Heart left ventricle (tissue), 16 donors: ENCODE measurements at regions not wholly inside any gene's neighbourhood (a gene's known extent, or its start where the extent isn't known, plus 50 kb on each side); places are given as distances from the start of the nearest gene placed in this dataset.

Source experiments
- ATAC-seq, 4 donors: fragments of 200-7000 bp; cut with Tn5 transposase; one replicate each; pipeline ENCODE4 v1.9.1; 2020 to 2022; ENCODE audit warnings: moderate library complexity in 4 of 4, mild to moderate bottlenecking in 3 of 4, moderate number of reproducible peaks in 1 of 4
- DNase-seq, 5 donors: peaks; one replicate each; pipeline ENCODE4 v3.0.0-alpha.2; 2020
- H3K27ac ChIP-seq, 12 donors: fragments of 200-600 bp; sonication (generic) in 4 of 12; one replicate each; pipeline versions ENCODE4 v1.5.0 to v1.8.0; 2016 to 2022; ENCODE audit warnings: mild to moderate bottlenecking in 2 of 12
- H3K27me3 ChIP-seq, 9 donors: fragments of 200-600 bp; sonication (generic) in 2 of 9; one replicate each; pipeline versions ENCODE4 v1.5.1 to v1.8.0; 2016 to 2022; ENCODE audit warnings: mild to moderate bottlenecking in 3 of 9
- H3K36me3 ChIP-seq, 9 donors: fragments of 200-600 bp; sonication (generic) in 2 of 9; one replicate each; pipeline versions ENCODE4 v1.5.0 to v1.8.0; 2018 to 2022; ENCODE audit warnings: mild to moderate bottlenecking in 2 of 9
- H3K4me1 ChIP-seq, 12 donors: fragments of 200-600 bp; sonication (generic) in 4 of 12; one replicate each; pipeline versions ENCODE4 v1.5.0 to v1.8.0; 2016 to 2022; ENCODE audit warnings: mild to moderate bottlenecking in 3 of 12
- H3K4me3 ChIP-seq, 12 donors: fragments of 200-600 bp; sonication (generic) in 4 of 12; one replicate each; pipeline versions ENCODE4 v1.5.0 to v1.8.0; 2017 to 2022; ENCODE audit warnings: mild to moderate bottlenecking in 9 of 12, moderate library complexity in 4 of 12
- H3K9me3 ChIP-seq, 12 donors: fragments of 200-600 bp; sonication (generic) in 4 of 12; one replicate each; pipeline versions ENCODE4 v1.5.0 to v1.8.0; 2016 to 2022; ENCODE audit warnings: mild to moderate bottlenecking in 1 of 12
- POLR2A ChIP-seq, 2 donors: fragments of 450-650 bp; IDR thresholded peaks; one replicate each; pipeline ENCODE4 v1.6.1; 2017; ENCODE audit warnings: antibody characterized with exemption in 2 of 2, mild to moderate bottlenecking in 2 of 2, moderate library complexity in 2 of 2
- WGBS, 4 donors: extraction: QIAGEN DNeasy Blood & Tissue Kit in 2 of 4; methylation state at CpG; one replicate each; pipeline versions ENCODE4 v1.1.5 to v1.1.7; 2013 to 2018; 5-methylcytosine and 5-hydroxymethylcytosine counted together
- intact Hi-C, 10 donors: fragments of 100-400 bp; cut with DNase I; formaldehyde crosslinking; loops; one replicate each; pipeline versions ENCODE4 v1.11.1 to v1.14.2; 2022
- TF ChIP-seq, protein P1 (sequence below), 12 donors: fragments of 200-600 bp; sonication (generic) in 4 of 12; IDR thresholded peaks; one replicate each; pipeline versions ENCODE4 v1.5.0 to v1.8.0; 2018 to 2022; ENCODE audit warnings: antibody characterized with exemption in 12 of 12, mild to moderate bottlenecking in 5 of 12
- donor health status: ischemic (EF 13 %, LVEDD 7.1; RV severe dilation, severe dysfunction).
- donor health status: healthy with polysubstance abuse.
- donor health status: DM: no; HTN: yes; CAD: no.
- donor health status: DM: no; HTN: no; CAD: no.
- donor health status: ischemic (EF 25% LVEDD 6.9; RV normal size, moderate dysfunction).
- donor health status: ischemic (EF 25% LVEDD 5.7; RV mildly dilated, moderate dysfunction).
- donor health status: healthy.
- donor health status: DM: yes; HTN: yes; CAD: no.
- donor health status: ischemic (EF 35%, LVEDD 5.7; RV mildly dilated, moderate dysfunction).
- donor health status: nonischemic (EF 11% LVEDD 7.7; RV severe dilation, severe dysfunction).
- donor health status: DM: yes; HTN: yes; CAD: no.
- donor health status: PGD.
- donor health status: ischemic (EF 29% LVEDD 5.4; RV normal size, mild dysfunction).
- donor health status: nonischemic (EF 23%, LVEDD 6.1; RV moderate dilation, normal function).

GRCh38 chr10:120188950-120189349, 268.1 kb upstream of the PLPP4 start:
- no peaks in the 10 kb centered on the region for H3K4me1 ChIP-seq
- H3K27ac ChIP-seq: no peak overlapping the region
- no peaks in the 10 kb centered on the region for H3K27me3 ChIP-seq
- ATAC-seq: no peak
- no peak for DNase-seq
- intact Hi-C loops: no loop called here
- no peaks in the 10 kb centered on the region for H3K9me3 ChIP-seq
- WGBS, 4 donors: 40 to 58% (median 51%) methylated on average over 2 of the region's 2 CpGs
- no peak for TF ChIP-seq POLR2A (IDR thresholded peaks at IDR 0.05)
- TF ChIP-seq, protein P1, sequence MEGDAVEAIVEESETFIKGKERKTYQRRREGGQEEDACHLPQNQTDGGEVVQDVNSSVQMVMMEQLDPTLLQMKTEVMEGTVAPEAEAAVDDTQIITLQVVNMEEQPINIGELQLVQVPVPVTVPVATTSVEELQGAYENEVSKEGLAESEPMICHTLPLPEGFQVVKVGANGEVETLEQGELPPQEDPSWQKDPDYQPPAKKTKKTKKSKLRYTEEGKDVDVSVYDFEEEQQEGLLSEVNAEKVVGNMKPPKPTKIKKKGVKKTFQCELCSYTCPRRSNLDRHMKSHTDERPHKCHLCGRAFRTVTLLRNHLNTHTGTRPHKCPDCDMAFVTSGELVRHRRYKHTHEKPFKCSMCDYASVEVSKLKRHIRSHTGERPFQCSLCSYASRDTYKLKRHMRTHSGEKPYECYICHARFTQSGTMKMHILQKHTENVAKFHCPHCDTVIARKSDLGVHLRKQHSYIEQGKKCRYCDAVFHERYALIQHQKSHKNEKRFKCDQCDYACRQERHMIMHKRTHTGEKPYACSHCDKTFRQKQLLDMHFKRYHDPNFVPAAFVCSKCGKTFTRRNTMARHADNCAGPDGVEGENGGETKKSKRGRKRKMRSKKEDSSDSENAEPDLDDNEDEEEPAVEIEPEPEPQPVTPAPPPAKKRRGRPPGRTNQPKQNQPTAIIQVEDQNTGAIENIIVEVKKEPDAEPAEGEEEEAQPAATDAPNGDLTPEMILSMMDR (IDR thresholded peaks at IDR 0.05): no peak
- no peaks in the 10 kb centered on the region for H3K36me3 ChIP-seq
- H3K4me3 ChIP-seq: no peak overlapping the region

GRCh38 chr10:120195984-120196712, 260.9 kb upstream of the PLPP4 start:
- intact Hi-C loops: no loop called here
- no peaks in the 10 kb centered on the region for H3K9me3 ChIP-seq
- whole genome bisulfite sequencing, 4 donors: 87 to 100% (median 90%) methylated on average over 2 of the region's 2 CpGs
- DNase-seq: no peak
- H3K27ac ChIP-seq: no peak overlapping the region
- no peak overlapping the region for H3K4me3 ChIP-seq
- H3K4me1 ChIP-seq: no peaks in the 10 kb centered on the region
- H3K36me3 ChIP-seq: no peaks in the 10 kb centered on the region
- TF ChIP-seq, protein P1 (IDR thresholded peaks at IDR 0.05): no peak
- no peak for TF ChIP-seq POLR2A (IDR thresholded peaks at IDR 0.05)
- peak in 1 of 4 donors; percentile 15 for ATAC-seq
- H3K27me3 ChIP-seq: no peaks in the 10 kb centered on the region

GRCh38 chr10:120204877-120205276, 252.2 kb upstream of the PLPP4 start:
- H3K36me3 ChIP-seq: no peaks in the 10 kb centered on the region
- H3K27ac ChIP-seq: no peak overlapping the region
- no peaks in the 10 kb centered on the region for H3K9me3 ChIP-seq
- H3K4me3 ChIP-seq: no peak overlapping the region
- TF ChIP-seq POLR2A (IDR thresholded peaks at IDR 0.05): no peak
- TF ChIP-seq, protein P1 (IDR thresholded peaks at IDR 0.05): no peak
- no peaks in the 10 kb centered on the region for H3K27me3 ChIP-seq
- DNase-seq: no peak
- no peaks in the 10 kb centered on the region for H3K4me1 ChIP-seq
- 65 to 82% (median 78%) methylated on average over 5 to 6 of the region's 6 CpGs for WGBS, 4 donors
- intact Hi-C loops: no loop called here
- no peak for ATAC-seq

DNA sequence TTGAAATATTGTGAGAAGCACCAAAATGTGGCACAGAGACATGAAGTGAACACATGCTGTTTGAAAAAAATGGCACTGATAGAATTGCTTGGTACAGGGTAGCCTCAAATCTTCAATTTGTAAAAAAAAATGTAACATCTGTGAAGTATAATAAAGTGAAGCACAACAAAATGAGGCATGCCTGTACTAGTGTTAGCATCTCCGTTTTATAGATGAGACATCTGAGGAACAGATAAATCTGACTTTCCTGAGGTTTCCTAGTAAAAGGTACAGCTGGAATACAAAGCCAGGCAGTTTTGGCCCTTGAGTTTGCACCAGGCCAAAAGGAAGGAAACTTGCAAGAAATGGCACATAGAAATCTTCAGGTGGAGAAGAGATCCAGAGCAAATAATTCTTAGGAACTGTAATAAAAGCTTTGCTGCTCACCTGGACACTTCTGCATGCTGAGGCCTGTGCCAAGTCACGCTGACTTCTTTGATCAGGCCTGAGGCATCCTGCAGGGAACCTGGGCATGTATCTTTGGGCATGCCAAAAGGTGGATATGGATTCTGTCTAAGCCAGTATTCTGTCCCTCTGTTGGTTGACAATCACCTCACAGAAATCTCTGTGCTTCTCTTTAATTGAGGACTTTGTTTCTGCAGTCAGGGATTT, 251.5 kb upstream of the PLPP4 start:
- intact Hi-C loops: no loop called here
- Histone ChIP-seq H3K4me3 (no peak overlapping the region), H3K4me1 (no peaks in the 10 kb centered on the region), H3K9me3 (no peaks in the 10 kb centered on the region), H3K36me3 (no peaks in the 10 kb centered on the region), H3K27ac (no peak overlapping the region), H3K27me3 (no peaks in the 10 kb centered on the region)
- 69 to 79% (median 73%) methylated on average over 2 of the region's 2 CpGs for whole genome bisulfite sequencing, 4 donors
- ATAC-seq: no peak
- DNase-seq: no peak
- TF ChIP-seq, protein P1 (IDR thresholded peaks at IDR 0.05): no peak
- no peak for TF ChIP-seq POLR2A (IDR thresholded peaks at IDR 0.05)
